Hepatic stellate cell (primary cell): ENCODE measurements at regions not wholly inside any gene's neighbourhood (a gene's known extent, or its start where the extent isn't known, plus 50 kb on each side); places are given as distances from the start of the nearest gene placed in this dataset.
"Not testable (repeated sequence)": the region's sequence is repeated elsewhere in the genome, so short reads cannot be mapped to it uniquely, and the experiment has no call there.

Experiments used
- DNase-seq: peaks from one replicate; pipeline ENCODE4 v3.0.0; 2011; ENCODE audit warnings: low spot score

- DNase-seq: no peak
Measured at GRCh38 chr1:212495766-212496494, 63.2 kb downstream of the NENF start.

GRCh38 chr1:212496682-212497081, 64.0 kb downstream of the NENF start:
- DNase-seq: no peak

DNA sequence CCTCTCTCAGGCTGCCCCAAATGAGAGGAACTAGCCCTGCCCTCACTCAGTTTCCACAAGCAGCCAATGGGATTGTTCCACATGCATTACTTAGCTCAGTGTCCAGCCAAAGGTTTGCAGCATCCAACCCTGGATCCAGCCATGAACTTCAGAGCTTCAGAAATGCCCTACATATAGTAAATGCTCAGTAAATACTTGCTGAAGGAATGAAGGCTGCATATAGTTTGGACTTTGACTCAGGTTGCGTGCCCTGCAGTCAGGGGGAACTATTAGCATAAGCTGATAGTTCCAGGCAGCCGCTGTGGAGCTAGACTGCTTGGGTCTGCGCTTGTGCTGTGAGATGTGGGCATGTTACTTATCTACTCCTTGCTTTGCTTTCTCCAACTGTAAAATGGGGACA, 64.8 kb downstream of the NENF start:
- DNase-seq: no peak

DNA sequence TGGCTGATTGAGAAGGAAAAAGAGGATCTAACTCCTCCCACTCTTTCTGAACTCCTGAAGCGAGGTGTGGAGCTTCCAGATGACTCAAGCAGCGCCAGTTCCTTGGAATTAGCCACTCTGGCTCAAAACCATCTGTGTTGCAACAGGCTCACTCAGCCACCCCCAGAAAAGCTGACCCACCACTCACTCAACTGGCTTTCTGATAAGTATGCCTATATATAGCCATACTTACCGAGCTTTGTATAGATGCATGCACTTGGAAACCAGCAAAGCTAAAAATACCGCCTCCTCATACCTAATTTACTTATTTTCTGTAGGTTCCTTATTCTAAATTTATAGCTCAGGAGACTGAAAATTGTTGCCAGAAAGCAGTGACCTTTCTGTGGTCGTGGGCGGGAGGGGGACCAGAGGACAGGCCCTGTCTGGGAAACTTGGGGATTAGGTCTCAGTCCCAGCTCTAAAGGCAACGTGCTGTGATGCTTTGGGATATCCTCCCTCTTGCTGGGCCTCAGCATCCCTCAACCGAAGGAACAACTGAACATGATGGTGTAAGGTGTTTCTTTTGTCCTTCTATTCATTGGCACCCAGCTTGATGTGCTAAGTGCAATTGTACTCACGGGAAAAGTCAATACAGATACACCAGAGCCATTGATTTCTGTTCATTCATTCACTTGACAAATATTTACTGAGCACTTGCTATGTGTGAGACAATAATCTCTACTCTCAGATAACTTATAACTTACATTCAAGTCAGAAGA, 65.7 kb downstream of the NENF start:
- no peak for DNase-seq

DNA sequence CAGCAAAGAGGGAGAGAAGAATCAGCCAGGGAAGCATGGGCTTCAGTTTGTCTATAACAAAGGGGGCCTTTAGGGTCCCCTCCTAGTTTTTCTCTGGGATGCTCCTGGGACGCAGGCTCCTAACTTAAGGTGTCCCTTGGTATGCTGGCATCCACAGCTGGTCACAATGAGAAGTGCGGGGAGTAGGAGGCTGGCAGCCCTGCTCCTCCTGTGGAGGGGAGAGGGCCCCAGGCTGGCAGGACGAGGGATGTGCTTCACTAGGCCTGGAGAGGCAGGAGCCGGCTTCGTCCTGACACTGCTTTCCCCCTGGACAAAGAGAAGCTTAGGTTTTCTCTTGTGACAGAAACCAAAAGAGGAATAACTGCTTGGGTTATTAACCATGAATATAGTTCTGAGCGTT, 67.6 kb downstream of the NENF start:
- no peak for DNase-seq

DNA sequence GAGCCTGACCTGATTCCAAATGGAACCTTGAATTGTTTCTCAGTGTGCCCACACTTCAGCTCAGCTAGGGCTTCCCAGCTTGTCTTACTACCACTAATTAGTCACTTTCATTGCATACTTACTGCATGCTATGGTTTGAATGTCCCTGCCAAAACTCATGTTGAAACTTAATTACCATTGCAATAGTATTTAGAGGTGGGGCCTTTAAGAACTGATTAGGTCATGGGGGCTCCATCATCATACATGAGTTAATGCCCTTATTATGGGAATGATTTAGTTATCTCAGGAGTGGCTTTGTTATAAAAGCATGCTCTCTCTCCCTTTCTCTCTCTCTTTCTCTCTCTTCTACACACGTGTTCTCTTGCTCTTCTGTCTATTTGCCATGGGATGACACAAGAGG, 68.3 kb downstream of the NENF start:
- DNase-seq: no peak

DNA sequence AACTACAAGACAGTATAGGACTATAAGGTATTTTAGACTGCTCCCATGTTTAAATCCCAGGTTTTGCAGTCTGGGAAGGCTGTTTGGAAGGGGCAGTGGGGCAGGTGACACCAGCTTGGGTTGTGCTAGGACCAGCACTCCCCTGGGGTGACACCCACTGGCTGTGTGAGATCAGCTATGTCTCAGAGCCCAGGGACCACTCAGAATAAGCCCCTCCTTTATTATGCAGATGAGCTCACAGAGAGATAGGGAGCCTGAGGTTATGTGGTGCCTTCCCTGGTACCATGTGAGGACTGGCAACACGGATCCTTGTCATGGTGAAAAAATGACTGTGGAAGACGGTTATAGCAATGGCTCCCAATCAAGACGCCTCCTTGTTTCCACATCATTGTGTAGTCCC, 71.0 kb downstream of the NENF start:
- no peak for DNase-seq

DNA sequence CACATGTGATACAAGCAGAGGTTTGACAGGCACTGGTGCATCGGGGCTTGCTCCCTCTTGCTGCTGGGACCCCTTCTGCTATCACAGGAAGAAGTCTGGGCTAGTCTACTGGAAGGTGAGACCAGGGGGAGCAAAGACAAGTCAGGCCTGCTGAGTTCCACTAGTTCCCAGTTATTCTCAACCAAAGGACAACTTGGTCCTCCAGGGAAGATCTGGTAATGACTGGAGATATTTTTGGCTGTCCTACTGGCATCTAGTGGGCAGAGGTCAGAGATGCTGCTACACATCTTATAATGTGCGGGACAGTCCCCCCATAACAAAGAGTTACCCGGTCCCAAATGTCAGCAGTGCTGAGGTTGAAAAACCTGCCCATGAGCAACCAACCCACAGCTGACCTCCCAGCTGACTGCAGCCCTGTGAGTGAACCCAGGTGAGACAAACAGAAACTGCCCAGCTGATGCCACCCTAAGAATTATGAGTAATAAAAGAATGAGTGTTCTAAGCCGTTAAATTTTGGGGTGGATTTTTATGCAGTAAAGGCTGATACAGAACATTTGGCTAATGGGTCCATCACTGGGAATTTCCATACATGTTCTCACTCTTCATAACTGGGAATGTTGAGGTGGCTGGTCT, 71.6 kb downstream of the NENF start:
- no peak for DNase-seq

GRCh38 chr1:212506666-212507065, 73.9 kb downstream of the NENF start:
- no peak for DNase-seq

DNA sequence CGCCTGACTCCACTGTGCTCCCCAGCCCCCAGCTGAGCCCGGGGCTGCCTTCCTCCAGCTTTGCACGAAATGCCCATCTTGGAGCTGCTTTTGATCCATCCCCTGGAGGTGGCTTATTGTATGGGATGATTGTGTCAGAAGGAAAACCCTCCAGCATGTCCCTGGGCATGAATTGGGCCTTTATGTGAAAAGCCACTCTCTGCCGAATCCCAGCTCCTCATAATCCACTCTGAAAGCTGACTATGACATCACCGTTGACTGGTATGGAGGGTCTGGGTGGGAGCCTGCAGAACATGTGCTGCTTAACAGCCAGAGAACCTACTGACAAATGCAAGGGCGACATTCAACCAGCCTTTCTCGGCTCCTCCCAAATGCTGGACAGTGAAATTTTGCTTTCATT, 74.6 kb downstream of the NENF start:
- DNase-seq: no peak

- no peak for DNase-seq
Measured at GRCh38 chr1:212512816-212513559, 80.3 kb downstream of the NENF start.

- DNase-seq: no peak
Measured at GRCh38 chr1:212513586-212513985, 80.9 kb downstream of the NENF start.

- DNase-seq: peak; percentile 80
Measured at GRCh38 chr1:212514056-212514614, 81.4 kb downstream of the NENF start.

DNA sequence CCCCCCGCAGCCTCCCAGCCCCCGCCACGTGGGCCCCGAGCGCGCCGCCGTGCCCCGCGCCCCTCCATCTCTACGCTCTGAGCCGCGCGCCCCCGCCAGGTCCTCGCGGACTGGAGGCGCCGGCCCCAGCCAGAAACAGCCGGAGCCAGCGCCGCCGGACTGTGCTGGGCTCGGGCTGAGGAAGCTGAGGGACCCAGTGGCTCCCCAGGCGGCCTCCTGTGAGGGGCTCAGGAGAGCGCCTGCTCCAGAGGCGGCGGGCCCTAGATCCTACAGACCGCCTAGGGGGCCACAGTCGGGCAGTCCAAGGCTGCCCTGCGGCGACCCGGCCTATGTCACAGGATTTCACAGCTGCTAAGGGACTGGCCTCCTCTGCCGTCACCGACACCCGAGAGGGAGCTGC, 82.1 kb downstream of the NENF start:
- no peak for DNase-seq

GRCh38 chr1:212515329-212515760, 82.6 kb downstream of the NENF start:
- DNase-seq: no peak

DNA sequence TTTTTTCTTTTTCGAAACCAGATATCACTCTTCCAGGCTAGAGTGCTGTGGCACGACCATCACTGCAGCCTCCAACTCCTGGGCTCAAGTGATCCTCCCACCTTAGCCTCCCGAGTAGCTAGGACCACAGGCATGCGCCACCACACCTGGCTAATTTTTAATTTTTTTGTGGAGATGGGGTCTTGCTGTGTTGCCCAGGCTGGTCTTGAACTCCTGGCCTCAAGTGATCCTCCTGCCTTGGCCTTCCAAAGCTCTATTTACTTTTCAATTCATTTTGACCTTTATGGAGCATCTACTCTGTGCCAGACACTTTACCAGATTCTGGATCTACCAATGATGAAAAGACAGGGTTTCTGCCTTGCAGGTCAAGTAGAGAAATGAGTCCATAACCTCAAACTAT, 83.3 kb downstream of the NENF start:
- DNase-seq: not testable (repeated sequence)

- DNase-seq: peak; percentile 45
Measured at GRCh38 chr1:212518188-212519054, 85.7 kb downstream of the NENF start.

DNA sequence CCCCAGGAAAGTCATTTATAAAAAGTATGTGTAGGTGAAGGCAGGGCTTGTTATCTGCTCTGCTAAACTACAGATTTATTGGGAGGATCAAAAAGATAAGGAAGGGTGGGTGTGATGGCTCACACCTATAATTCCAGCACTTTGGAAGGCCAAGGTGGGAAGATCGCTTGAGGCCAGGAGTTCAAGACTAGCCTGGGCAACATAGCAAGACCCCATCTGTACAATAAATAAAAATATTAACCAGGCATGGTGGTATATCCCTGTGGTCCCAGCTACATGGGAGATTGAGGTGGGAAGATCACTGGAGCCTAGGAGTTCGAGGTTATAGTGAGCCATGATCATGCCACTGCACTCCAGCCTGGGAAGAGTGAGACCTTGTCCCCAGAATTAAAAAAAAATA, 86.4 kb downstream of the NENF start:
- no peak for DNase-seq

DNA sequence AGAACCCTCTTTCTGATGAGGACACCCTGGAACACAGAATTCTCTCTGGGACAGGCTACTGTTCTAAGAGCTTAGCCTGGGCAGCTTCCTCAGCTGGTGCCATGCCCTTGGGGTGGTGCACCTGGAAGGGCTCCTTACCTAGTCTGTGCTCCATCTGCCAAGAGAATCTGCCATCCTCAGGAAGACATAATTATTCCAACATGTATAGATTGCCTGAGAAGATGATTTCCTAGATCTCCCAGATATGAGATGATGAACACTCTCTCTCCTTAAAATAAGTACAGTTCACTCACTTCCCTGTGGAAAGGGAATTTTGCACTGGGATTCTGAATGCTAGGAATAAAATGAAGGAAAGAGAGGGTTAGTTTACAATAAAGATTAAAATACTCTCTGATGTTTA, 87.6 kb downstream of the NENF start:
- no peak for DNase-seq

GRCh38 chr1:212520746-212521145, 87.8 kb upstream of the ATF3 start:
- DNase-seq: no peak

- no peak for DNase-seq
Measured at GRCh38 chr1:212525479-212526110, 83.0 kb upstream of the ATF3 start.
